Neural progenitor cell (in vitro differentiated cells): ENCODE measurements at regions not wholly inside any gene's neighbourhood (a gene's known extent, or its start where the extent isn't known, plus 50 kb on each side); places are given as distances from the start of the nearest gene placed in this dataset.
"Not testable (repeated sequence)": the region's sequence is repeated elsewhere in the genome, so short reads cannot be mapped to it uniquely, and the experiment has no call there.

Experiments used
- DNase-seq: peaks from one replicate; pipeline ENCODE4 v3.0.0-alpha.2; 2016; ENCODE audit warnings: low spot score
- H2AFZ ChIP-seq: fragments of 200-600 bp; sonication (generic); replicated peaks from 2 replicates; pipeline ENCODE4 v1.6.1; 2016; ENCODE audit warnings: antibody characterized with exemption
- H3F3A ChIP-seq: fragments of 200-600 bp; sonication (generic); 2 replicates; pipeline ENCODE4 v1.6.1; 2016; ENCODE audit warnings: antibody characterized with exemption, low read depth
- H3K27ac ChIP-seq: fragments of 200-600 bp; sonication (generic); 2 replicates; pipeline ENCODE4 v1.5.1; 2016; ENCODE audit warnings: mild to moderate bottlenecking
- H3K27me3 ChIP-seq: fragments of 200-600 bp; sonication (generic); 2 replicates; pipeline ENCODE4 v1.6.1; 2016; ENCODE audit warnings: mild to moderate bottlenecking, moderate library complexity
- H3K36me3 ChIP-seq: fragments of 200-600 bp; sonication (generic); 2 replicates; pipeline ENCODE4 v1.5.1; 2016
- H3K4me1 ChIP-seq: fragments of 200-600 bp; sonication (generic); 2 replicates; pipeline ENCODE4 v1.6.1; 2016; ENCODE audit warnings: mixed run types
- H3K4me2 ChIP-seq: fragments of 200-600 bp; sonication (generic); 2 replicates; pipeline ENCODE4 v1.6.1; 2016
- H3K4me3 ChIP-seq: fragments of 200-600 bp; sonication (generic); 2 replicates; pipeline ENCODE4 v1.5.1; 2016
- H3K79me2 ChIP-seq: fragments of 200-600 bp; sonication (generic); 2 replicates; pipeline ENCODE4 v1.6.1; 2016; ENCODE audit warnings: low read depth
- H3K9ac ChIP-seq: fragments of 200-600 bp; sonication (generic); 2 replicates; pipeline ENCODE4 v1.6.1; 2016
- H3K9me3 ChIP-seq: fragments of 200-600 bp; sonication (generic); 2 replicates; pipeline ENCODE4 v1.5.1; 2016; ENCODE audit warnings: low read depth
- H4K20me1 ChIP-seq: fragments of 200-600 bp; sonication (generic); 2 replicates; pipeline ENCODE4 v1.6.1; 2016; ENCODE audit warnings: low read depth
- H3K27ac Mint-ChIP-seq: 3 replicates; pipeline ENCODE4 v1.8.0; 2021; ENCODE audit warnings: mixed read lengths
- H3K27me3 Mint-ChIP-seq: 2 replicates; pipeline ENCODE4 v1.8.0; 2022; ENCODE audit warnings: low read depth, mild to moderate bottlenecking, inconsistent platforms, moderate library complexity, mixed read lengths; ENCODE audit not compliant: insufficient read depth
- H3K36me3 Mint-ChIP-seq: 3 replicates; pipeline ENCODE4 v1.8.0; 2021; ENCODE audit warnings: mixed read lengths
- H3K4me1 Mint-ChIP-seq: 3 replicates; pipeline ENCODE4 v1.8.0; 2021; ENCODE audit warnings: mixed read lengths
- H3K4me3 Mint-ChIP-seq: 3 replicates; pipeline ENCODE4 v1.8.0; 2021; ENCODE audit warnings: mild to moderate bottlenecking, moderate library complexity, mixed read lengths
- H3K9me3 Mint-ChIP-seq: 3 replicates; pipeline ENCODE4 v1.8.0; 2020; ENCODE audit warnings: mixed read lengths
- EZH2 ChIP-seq: fragments of 200-600 bp; sonication (generic); IDR thresholded peaks from 2 replicates; pipeline ENCODE4 v1.6.1; 2017; ENCODE audit warnings: antibody characterized with exemption, mild to moderate bottlenecking, moderate library complexity
- EZH2phosphoT487 ChIP-seq: fragments of 200-600 bp; sonication (generic); IDR thresholded peaks from 2 replicates; pipeline ENCODE4 v1.6.1; 2017; ENCODE audit warnings: antibody characterized with exemption
- TF ChIP-seq, protein P1 (sequence below): fragments of 200-600 bp; sonication (generic); IDR thresholded peaks from 2 replicates; pipeline ENCODE4 v1.5.1; 2017; ENCODE audit warnings: antibody characterized with exemption, mild to moderate bottlenecking

- Histone ChIP-seq H3K4me1 (peaks cover 19% of the 10 kb centered on the region), H2AFZ (no peak overlapping the region), H4K20me1 (no peaks in the 10 kb centered on the region), H3K79me2 (no peaks in the 10 kb centered on the region), H3K27ac (no peak overlapping the region), H3K4me3 (no peak overlapping the region), H3K9ac (no peak overlapping the region), H3K27me3 (no peaks in the 10 kb centered on the region), H3K9me3 (no peaks in the 10 kb centered on the region), H3K36me3 (no peaks in the 10 kb centered on the region), H3K4me2 (no peak overlapping the region), H3F3A (no peaks in the 10 kb centered on the region)
- Mint-ChIP-seq H3K4me3 (no peak overlapping the region), H3K36me3 (no peaks in the 10 kb centered on the region), H3K4me1 (peaks cover 23% of the 10 kb centered on the region), H3K27me3 (peaks cover 2% of the 10 kb centered on the region), H3K27ac (no peak overlapping the region), H3K9me3 (no peaks in the 10 kb centered on the region)
- TF ChIP-seq EZH2phosphoT487, result no peak
- no peak for TF ChIP-seq EZH2
- TF ChIP-seq, protein P1, sequence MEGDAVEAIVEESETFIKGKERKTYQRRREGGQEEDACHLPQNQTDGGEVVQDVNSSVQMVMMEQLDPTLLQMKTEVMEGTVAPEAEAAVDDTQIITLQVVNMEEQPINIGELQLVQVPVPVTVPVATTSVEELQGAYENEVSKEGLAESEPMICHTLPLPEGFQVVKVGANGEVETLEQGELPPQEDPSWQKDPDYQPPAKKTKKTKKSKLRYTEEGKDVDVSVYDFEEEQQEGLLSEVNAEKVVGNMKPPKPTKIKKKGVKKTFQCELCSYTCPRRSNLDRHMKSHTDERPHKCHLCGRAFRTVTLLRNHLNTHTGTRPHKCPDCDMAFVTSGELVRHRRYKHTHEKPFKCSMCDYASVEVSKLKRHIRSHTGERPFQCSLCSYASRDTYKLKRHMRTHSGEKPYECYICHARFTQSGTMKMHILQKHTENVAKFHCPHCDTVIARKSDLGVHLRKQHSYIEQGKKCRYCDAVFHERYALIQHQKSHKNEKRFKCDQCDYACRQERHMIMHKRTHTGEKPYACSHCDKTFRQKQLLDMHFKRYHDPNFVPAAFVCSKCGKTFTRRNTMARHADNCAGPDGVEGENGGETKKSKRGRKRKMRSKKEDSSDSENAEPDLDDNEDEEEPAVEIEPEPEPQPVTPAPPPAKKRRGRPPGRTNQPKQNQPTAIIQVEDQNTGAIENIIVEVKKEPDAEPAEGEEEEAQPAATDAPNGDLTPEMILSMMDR, result no peak
- no peak for DNase-seq
Measured at GRCh38 chr5:91306497-91306896, 76.6 kb downstream of the ARRDC3 start.

- no peak overlapping the region for H3K27ac Mint-ChIP-seq
- TF ChIP-seq EZH2, result no peak
- no peak for TF ChIP-seq EZH2phosphoT487
- TF ChIP-seq, protein P1, result no peak
- H3K4me1 Mint-ChIP-seq, result peaks cover 17% of the 10 kb centered on the region
Measured at GRCh38 chr5:91305640-91306039, 77.5 kb downstream of the ARRDC3 start.

GRCh38 chr5:91304015-91304414 lies 79.1 kb downstream of the ARRDC3 start:
- H3K4me3 ChIP-seq, H3K27me3 ChIP-seq, H3K36me3 ChIP-seq, H3K9me3 ChIP-seq, H3K36me3 Mint-ChIP-seq, H3K9ac ChIP-seq, H3F3A ChIP-seq, H2AFZ ChIP-seq, DNase-seq, H3K27ac ChIP-seq, H4K20me1 ChIP-seq, H3K9me3 Mint-ChIP-seq, H3K4me2 ChIP-seq, H3K4me3 Mint-ChIP-seq, H3K27me3 Mint-ChIP-seq, H3K27ac Mint-ChIP-seq, H3K79me2 ChIP-seq: not testable (repeated sequence)
- peaks cover 12% of the 10 kb centered on the region for H3K4me1 Mint-ChIP-seq
- H3K4me1 ChIP-seq, result peaks cover 19% of the 10 kb centered on the region

More at GRCh38 chr5:91305640-91306039, 77.5 kb downstream of the ARRDC3 start:
- Histone ChIP-seq H3F3A (no peaks in the 10 kb centered on the region), H3K79me2 (no peaks in the 10 kb centered on the region), H3K27ac (no peak overlapping the region), H4K20me1 (no peaks in the 10 kb centered on the region), H3K9ac (no peak overlapping the region), H3K27me3 (no peaks in the 10 kb centered on the region), H3K36me3 (no peaks in the 10 kb centered on the region), H3K9me3 (no peaks in the 10 kb centered on the region), H3K4me2 (no peak overlapping the region), H3K4me1 (peaks cover 19% of the 10 kb centered on the region), H2AFZ (no peak overlapping the region), H3K4me3 (no peak overlapping the region)
- peaks cover 2% of the 10 kb centered on the region for H3K27me3 Mint-ChIP-seq
- no peaks in the 10 kb centered on the region for H3K9me3 Mint-ChIP-seq
- no peak overlapping the region for H3K4me3 Mint-ChIP-seq
- DNase-seq, result no peak
- H3K36me3 Mint-ChIP-seq, result no peaks in the 10 kb centered on the region

GRCh38 chr5:91302958-91303357 lies 80.2 kb downstream of the ARRDC3 start:
- Histone ChIP-seq H3F3A (no peaks in the 10 kb centered on the region), H2AFZ (no peak overlapping the region)

More at GRCh38 chr5:91302958-91303357, 80.2 kb downstream of the ARRDC3 start:
- Mint-ChIP-seq H3K9me3 (no peaks in the 10 kb centered on the region), H3K27me3 (peaks cover 5% of the 10 kb centered on the region), H3K4me1 (peaks cover 12% of the 10 kb centered on the region), H3K36me3 (no peaks in the 10 kb centered on the region), H3K4me3 (no peak overlapping the region), H3K27ac (no peak overlapping the region)
- DNase-seq, result peak; percentile 24
- Histone ChIP-seq H3K79me2 (no peaks in the 10 kb centered on the region), H3K4me3 (no peak overlapping the region), H4K20me1 (no peaks in the 10 kb centered on the region), H3K4me2 (no peak overlapping the region), H3K27me3 (no peaks in the 10 kb centered on the region), H3K36me3 (no peaks in the 10 kb centered on the region), H3K27ac (no peak overlapping the region), H3K9me3 (no peaks in the 10 kb centered on the region), H3K4me1 (peaks cover 19% of the 10 kb centered on the region), H3K9ac (no peak overlapping the region)
- TF ChIP-seq, protein P1, result no peak
- TF ChIP-seq EZH2, result no peak
- no peak for TF ChIP-seq EZH2phosphoT487
